Endothelial cell (in vitro differentiated cells): ENCODE measurements at regions not wholly inside any gene's neighbourhood (a gene's known extent, or its start where the extent isn't known, plus 50 kb on each side); places are given as distances from the start of the nearest gene placed in this dataset.
A peak's percentile ranks its signal among the peaks of the same experiment; 100 is the strongest.

Source experiments
- DNase-seq: peaks from one replicate; pipeline ENCODE4 v3.0.0; 2021; ENCODE audit warnings: low spot score
- H3K27ac Mint-ChIP-seq: one replicate; pipeline ENCODE4 v1.8.0; 2021; ENCODE audit warnings: mixed read lengths, inconsistent platforms; ENCODE audit not compliant: unreplicated experiment
- H3K27me3 Mint-ChIP-seq: one replicate; pipeline ENCODE4 v1.8.0; 2021; ENCODE audit warnings: mild to moderate bottlenecking, moderate library complexity, mixed read lengths, inconsistent platforms; ENCODE audit not compliant: unreplicated experiment
- H3K36me3 Mint-ChIP-seq: one replicate; pipeline ENCODE4 v1.8.0; 2021; ENCODE audit warnings: mild to moderate bottlenecking, low read depth, mixed read lengths, inconsistent platforms; ENCODE audit not compliant: unreplicated experiment
- H3K4me1 Mint-ChIP-seq: one replicate; pipeline ENCODE4 v1.8.0; 2021; ENCODE audit warnings: mild to moderate bottlenecking, mixed read lengths, inconsistent platforms; ENCODE audit not compliant: unreplicated experiment
- H3K4me3 Mint-ChIP-seq: one replicate; pipeline ENCODE4 v1.8.0; 2021; ENCODE audit warnings: mild to moderate bottlenecking, mixed read lengths, inconsistent platforms; ENCODE audit not compliant: unreplicated experiment
- H3K9me3 Mint-ChIP-seq: one replicate; pipeline ENCODE4 v1.8.0; 2021; ENCODE audit warnings: mixed read lengths, inconsistent platforms; ENCODE audit not compliant: unreplicated experiment
- TF ChIP-seq, protein P1 (sequence below): fragments of 200-600 bp; sonication (generic); IDR thresholded peaks from one replicate; pipeline ENCODE4 v1.5.0; 2021; ENCODE audit warnings: antibody characterized with exemption; ENCODE audit not compliant: unreplicated experiment

- Mint-ChIP-seq H3K27ac (no peak overlapping the region), H3K4me3 (peak overlapping the region; percentile 21), H3K36me3 (no peaks in the 10 kb centered on the region), H3K4me1 (peaks cover 19% of the 10 kb centered on the region), H3K9me3 (no peaks in the 10 kb centered on the region), H3K27me3 (no peaks in the 10 kb centered on the region)
- TF ChIP-seq, protein P1, sequence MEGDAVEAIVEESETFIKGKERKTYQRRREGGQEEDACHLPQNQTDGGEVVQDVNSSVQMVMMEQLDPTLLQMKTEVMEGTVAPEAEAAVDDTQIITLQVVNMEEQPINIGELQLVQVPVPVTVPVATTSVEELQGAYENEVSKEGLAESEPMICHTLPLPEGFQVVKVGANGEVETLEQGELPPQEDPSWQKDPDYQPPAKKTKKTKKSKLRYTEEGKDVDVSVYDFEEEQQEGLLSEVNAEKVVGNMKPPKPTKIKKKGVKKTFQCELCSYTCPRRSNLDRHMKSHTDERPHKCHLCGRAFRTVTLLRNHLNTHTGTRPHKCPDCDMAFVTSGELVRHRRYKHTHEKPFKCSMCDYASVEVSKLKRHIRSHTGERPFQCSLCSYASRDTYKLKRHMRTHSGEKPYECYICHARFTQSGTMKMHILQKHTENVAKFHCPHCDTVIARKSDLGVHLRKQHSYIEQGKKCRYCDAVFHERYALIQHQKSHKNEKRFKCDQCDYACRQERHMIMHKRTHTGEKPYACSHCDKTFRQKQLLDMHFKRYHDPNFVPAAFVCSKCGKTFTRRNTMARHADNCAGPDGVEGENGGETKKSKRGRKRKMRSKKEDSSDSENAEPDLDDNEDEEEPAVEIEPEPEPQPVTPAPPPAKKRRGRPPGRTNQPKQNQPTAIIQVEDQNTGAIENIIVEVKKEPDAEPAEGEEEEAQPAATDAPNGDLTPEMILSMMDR = no peak
- no peak for DNase-seq
Measured at GRCh38 chr9:88807426-88807825, 183.8 kb upstream of the S1PR3 start.

DNA sequence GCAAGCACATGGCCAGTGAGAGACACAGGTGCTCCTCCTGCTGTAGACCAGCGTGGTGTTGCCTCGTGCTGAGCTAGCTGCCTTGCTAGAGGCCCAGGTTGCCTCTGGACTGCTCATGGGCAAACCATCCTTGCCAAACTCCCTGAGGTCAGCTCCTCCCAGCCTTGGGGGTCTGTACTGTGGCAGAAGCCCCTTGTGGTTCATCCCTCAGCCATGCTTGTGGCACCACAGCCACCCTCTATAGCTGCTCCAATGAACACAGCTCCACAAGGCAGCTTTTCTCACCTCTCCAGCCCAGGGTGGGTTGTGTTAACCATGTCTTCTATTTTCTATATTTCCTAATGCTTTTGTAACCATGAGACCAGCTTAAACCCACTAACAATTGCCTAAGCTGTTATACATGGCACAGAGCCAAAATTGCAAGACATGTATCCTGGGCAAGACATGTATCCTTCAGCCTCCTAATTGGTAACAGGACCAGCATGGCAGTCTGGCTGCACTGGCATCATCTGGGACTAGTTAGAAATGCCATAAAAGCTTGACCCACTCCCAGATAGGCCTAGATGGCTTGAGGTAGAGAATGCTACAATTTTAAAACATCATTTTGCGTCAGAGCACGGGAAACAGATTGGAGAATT, 183.1 kb upstream of the S1PR3 start:
- no peak for DNase-seq
- H3K27ac Mint-ChIP-seq = no peak overlapping the region
- H3K4me1 Mint-ChIP-seq = peaks cover 19% of the 10 kb centered on the region
- no peaks in the 10 kb centered on the region for H3K36me3 Mint-ChIP-seq
- TF ChIP-seq, protein P1 = no peak
- no peaks in the 10 kb centered on the region for H3K27me3 Mint-ChIP-seq
- no peak overlapping the region for H3K4me3 Mint-ChIP-seq
- H3K9me3 Mint-ChIP-seq = no peaks in the 10 kb centered on the region

DNA sequence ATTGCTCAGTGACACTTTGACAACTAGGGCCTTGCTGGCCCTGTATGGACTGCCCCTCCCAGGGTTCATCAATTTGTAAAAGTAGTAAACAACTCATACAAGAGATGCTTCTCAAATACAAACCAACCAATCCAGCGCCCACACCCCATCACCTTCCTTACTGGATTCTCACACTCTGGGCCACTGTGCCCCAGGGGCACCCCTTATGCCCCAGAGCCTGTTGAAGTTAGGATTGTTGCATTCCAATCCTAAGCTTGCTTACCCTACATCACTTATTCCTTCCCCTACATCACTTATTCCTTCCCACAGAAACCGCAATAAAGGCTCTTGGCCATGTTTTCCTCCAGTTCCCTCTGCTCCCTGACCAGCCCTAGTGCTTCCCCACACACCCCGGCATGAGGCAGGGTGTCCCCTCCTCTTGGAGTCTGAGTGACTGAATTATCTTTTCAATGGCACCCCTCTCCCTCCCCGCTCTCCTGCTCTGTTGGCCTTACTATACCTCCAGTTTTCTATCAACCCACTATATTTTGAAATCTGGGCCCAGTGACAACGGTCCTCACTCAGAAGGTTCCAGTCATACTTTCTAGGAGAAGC, 182.4 kb upstream of the S1PR3 start:
- TF ChIP-seq, protein P1 = no peak
- H3K27me3 Mint-ChIP-seq = no peaks in the 10 kb centered on the region
- H3K4me1 Mint-ChIP-seq = peaks cover 16% of the 10 kb centered on the region
- H3K27ac Mint-ChIP-seq = peak overlapping the region; percentile 59
- H3K9me3 Mint-ChIP-seq = no peaks in the 10 kb centered on the region
- no peak for DNase-seq
- no peaks in the 10 kb centered on the region for H3K36me3 Mint-ChIP-seq
- H3K4me3 Mint-ChIP-seq = no peak overlapping the region

GRCh38 chr9:88809355-88810161, 181.7 kb upstream of the S1PR3 start:
- H3K27ac Mint-ChIP-seq = peak overlapping the region; percentile 57
- peaks cover 14% of the 10 kb centered on the region for H3K4me1 Mint-ChIP-seq
- no peaks in the 10 kb centered on the region for H3K9me3 Mint-ChIP-seq
- DNase-seq = no peak
- no peaks in the 10 kb centered on the region for H3K36me3 Mint-ChIP-seq
- TF ChIP-seq, protein P1 = no peak
- H3K4me3 Mint-ChIP-seq = no peak overlapping the region
- H3K27me3 Mint-ChIP-seq = no peaks in the 10 kb centered on the region

DNA sequence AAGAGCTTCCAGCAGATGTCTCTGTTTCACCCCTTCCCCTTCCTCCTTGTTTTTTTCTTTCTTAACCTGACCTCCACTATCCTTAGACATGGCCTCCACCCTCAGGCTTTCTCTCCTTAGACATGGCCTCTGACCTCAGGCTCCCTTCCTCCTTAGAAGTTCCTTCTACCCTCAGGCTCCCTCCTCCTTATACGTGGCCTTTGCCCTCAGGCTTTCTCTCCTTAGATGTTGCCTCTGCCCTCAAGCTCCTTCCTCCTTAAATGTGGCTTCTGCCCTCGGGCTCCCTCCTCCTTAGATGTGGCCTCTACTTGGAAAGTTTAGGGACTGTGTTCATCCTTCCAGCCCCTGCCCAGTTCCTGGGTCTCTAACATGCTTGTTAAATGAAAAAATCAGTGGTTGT, 180.4 kb upstream of the S1PR3 start:
- TF ChIP-seq, protein P1 = no peak
- H3K4me1 Mint-ChIP-seq = peaks cover 14% of the 10 kb centered on the region
- no peak overlapping the region for H3K27ac Mint-ChIP-seq

More for the DNA sequence above, 180.4 kb upstream of the S1PR3 start:
- Mint-ChIP-seq H3K27me3 (no peaks in the 10 kb centered on the region), H3K36me3 (no peaks in the 10 kb centered on the region), H3K4me3 (no peak overlapping the region), H3K9me3 (no peaks in the 10 kb centered on the region)
- no peak for DNase-seq
